SK-N-SH (cell line): ENCODE measurements at regions not wholly inside any gene's neighbourhood (a gene's known extent, or its start where the extent isn't known, plus 50 kb on each side); places are given as distances from the start of the nearest gene placed in this dataset.

Experiments used
- CTCF ChIA-PET: fragments of 300-600, 350-600 bp; formaldehyde crosslinking; extraction: SDS; loops from one replicate; lab custom pipeline; 2021; lab: Yijun Ruan, JAX
- POLR2A ChIA-PET: fragments of 350-600 bp; sonication (Branson Sonifier 250); formaldehyde crosslinking; extraction: SDS; loops from one replicate; lab custom pipeline; 2020; ENCODE audit warnings: antibody characterized with exemption, inconsistent platforms; lab: Yijun Ruan, JAX
- DNase-seq: peaks from one replicate; pipeline ENCODE4 v3.0.0; 2012
- H2AFZ ChIP-seq: fragments of 200-600 bp; sonication (generic); 2 replicates; pipeline ENCODE4 v1.8.1; 2016; ENCODE audit warnings: antibody characterized with exemption, mild to moderate bottlenecking, low read depth
- H3F3A ChIP-seq: fragments of 200-600 bp; sonication (generic); replicated peaks from 2 replicates; pipeline ENCODE3; 2016; ENCODE audit warnings: antibody characterized with exemption, mild to moderate bottlenecking; ENCODE audit not compliant: insufficient read depth
- H3K27ac ChIP-seq, 2 experiments: fragments of 200-500 bp in 1 of 2; fragments of 200-600 bp in 1 of 2; sonication (Bioruptor generic) in 1 of 2; sonication (generic), shearing (Covaris generic) in 1 of 2; 2 replicates each; pipeline versions ENCODE4 v1.5.1 to v1.6.1; 2014 to 2016; ENCODE audit warnings: low read depth in 2 of 2, inconsistent platforms in 1 of 2, low read length in 1 of 2, mild to moderate bottlenecking in 1 of 2, mixed read lengths in 1 of 2
- H3K27me3 ChIP-seq: fragments of 200-600 bp; sonication (generic), shearing (Covaris generic); 2 replicates; pipeline ENCODE4 v1.6.1; 2016; ENCODE audit warnings: mixed run types; ENCODE audit not compliant: insufficient read depth
- H3K36me3 ChIP-seq, 2 experiments: fragments of 200-500 bp in 1 of 2; fragments of 200-600 bp in 1 of 2; sonication (Bioruptor generic) in 1 of 2; sonication (generic) in 1 of 2; replicated peaks in 1 of 2; 2 replicates each; pipeline versions ENCODE3 to v1.5.1; 2014 to 2016; ENCODE audit warnings: low read length in 1 of 2, mild to moderate bottlenecking in 1 of 2; ENCODE audit not compliant: insufficient read depth in 2 of 2, control insufficient read depth in 1 of 2
- H3K4me1 ChIP-seq, 2 experiments: fragments of 200-500 bp in 1 of 2; fragments of 200-600 bp in 1 of 2; sonication (Bioruptor generic) in 1 of 2; sonication (generic), shearing (Covaris generic) in 1 of 2; 2 replicates each; pipeline versions ENCODE4 v1.5.1 to v1.6.1; 2014 to 2016; ENCODE audit warnings: low read depth in 1 of 2, low read length in 1 of 2, mixed run types in 1 of 2; ENCODE audit not compliant: insufficient read depth in 2 of 2, control insufficient read depth in 1 of 2
- H3K4me2 ChIP-seq: fragments of 200-600 bp; sonication (generic), shearing (Covaris generic); 2 replicates; pipeline ENCODE4 v1.6.1; 2017; ENCODE audit warnings: mixed run types
- H3K4me3 ChIP-seq, 2 experiments: fragments of 200-500 bp in 1 of 2; fragments of 200-600 bp in 1 of 2; sonication (Bioruptor generic) in 1 of 2; sonication (generic), shearing (Covaris generic) in 1 of 2; 2 replicates each; pipeline versions ENCODE4 v1.5.1 to v1.8.1; 2014 to 2016; ENCODE audit warnings: low read depth in 2 of 2, inconsistent platforms in 1 of 2, low read length in 1 of 2, mild to moderate bottlenecking in 1 of 2, mixed read lengths in 1 of 2, moderate library complexity in 1 of 2
- H3K79me2 ChIP-seq: fragments of 200-600 bp; sonication (generic); 2 replicates; pipeline ENCODE4 v1.8.1; 2017; ENCODE audit warnings: mild to moderate bottlenecking; ENCODE audit not compliant: insufficient read depth
- H3K9ac ChIP-seq: fragments of 200-600 bp; sonication (generic); 2 replicates; pipeline ENCODE4 v1.6.1; 2017; ENCODE audit warnings: mixed run types
- H3K9me2 ChIP-seq: fragments of 200-600 bp; sonication (generic); 2 replicates; pipeline ENCODE4 v1.6.1; 2017; ENCODE audit warnings: mixed run types
- H3K9me3 ChIP-seq: fragments of 200-600 bp; sonication (generic); 2 replicates; pipeline ENCODE4 v1.6.1; 2017; ENCODE audit warnings: mixed run types, mild to moderate bottlenecking, moderate library complexity
- H4K20me1 ChIP-seq: fragments of 200-600 bp; sonication (generic); 2 replicates; pipeline ENCODE4 v1.6.1; 2017; ENCODE audit warnings: mild to moderate bottlenecking, mixed run types; ENCODE audit not compliant: insufficient read depth
- ELF1 ChIP-seq: IDR thresholded peaks from 2 replicates; pipeline ENCODE4 v1.4.0; 2012
- EP300 ChIP-seq, 2 experiments: IDR thresholded peaks; 2 replicates each; pipeline versions ENCODE4 v1.4.0 to v1.6.1; 2012; ENCODE audit warnings: borderline replicate concordance in 1 of 2, low read depth in 1 of 2, low read length in 1 of 2
- FOXJ3 ChIP-seq: sonication (generic); formaldehyde crosslinking; IDR thresholded peaks from 2 replicates; pipeline ENCODE4 v1.5.1; 2020; ENCODE audit warnings: mild to moderate bottlenecking, missing genetic modification reagents
- JUND ChIP-seq: IDR thresholded peaks from 2 replicates; pipeline ENCODE4 v1.4.0; 2012
- MEF2A ChIP-seq: IDR thresholded peaks from 2 replicates; pipeline ENCODE4 v1.4.0; 2012; ENCODE audit warnings: low read depth, borderline replicate concordance
- MXI1 ChIP-seq: IDR thresholded peaks from 2 replicates; pipeline ENCODE4 v1.6.1; 2012; ENCODE audit warnings: mild to moderate bottlenecking, low read depth, low read length, improper control_type of control experiment
- NRF1 ChIP-seq: IDR thresholded peaks from 2 replicates; pipeline ENCODE4 v1.6.1; 2012; ENCODE audit warnings: low read depth, mild to moderate bottlenecking, low read length
- POLR2AphosphoS5 ChIP-seq: IDR thresholded peaks from 2 replicates; pipeline ENCODE4 v1.6.1; 2012; ENCODE audit warnings: low read depth, low read length
- RCOR1 ChIP-seq: fragments of 150-350 bp; IDR thresholded peaks from 2 replicates; pipeline ENCODE4 v1.6.1; 2017; ENCODE audit warnings: antibody characterized with exemption, low read length
- RXRA ChIP-seq: IDR thresholded peaks from 2 replicates; pipeline ENCODE4 v1.4.0; 2012; ENCODE audit warnings: low read depth, mild to moderate bottlenecking, borderline replicate concordance
- TEAD4 ChIP-seq: IDR thresholded peaks from 2 replicates; pipeline ENCODE4 v1.4.0; 2012; ENCODE audit warnings: mild to moderate bottlenecking, borderline replicate concordance; ENCODE audit not compliant: insufficient read depth
- YY1 ChIP-seq: IDR thresholded peaks from 2 replicates; pipeline ENCODE4 v1.4.0; 2012; ENCODE audit warnings: low read depth, mild to moderate bottlenecking
- WGBS: methylation state at CpG from one replicate; pipeline ENCODE4 v1.1.6; 2017; ENCODE audit warnings: low lambda C conversion rate; 5-methylcytosine and 5-hydroxymethylcytosine counted together
- TF ChIP-seq, protein P1 (sequence below): IDR thresholded peaks from 2 replicates; pipeline ENCODE4; 2012
- TF ChIP-seq, protein P2 (sequence below): IDR thresholded peaks from 2 replicates; pipeline ENCODE4 v1.6.1; 2012; ENCODE audit warnings: mild to moderate bottlenecking, low read depth, low read length, moderate library complexity
- TF ChIP-seq, protein P3 (sequence below): IDR thresholded peaks from 2 replicates; pipeline ENCODE4 v1.4.0; 2012; ENCODE audit warnings: low read depth, borderline replicate concordance
- TF ChIP-seq, protein P4 (sequence below): fragments of 200-600 bp; sonication (generic); IDR thresholded peaks from 2 replicates; pipeline ENCODE4 v1.6.1; 2017; ENCODE audit warnings: antibody characterized with exemption, mild to moderate bottlenecking, moderate library complexity

DNA sequence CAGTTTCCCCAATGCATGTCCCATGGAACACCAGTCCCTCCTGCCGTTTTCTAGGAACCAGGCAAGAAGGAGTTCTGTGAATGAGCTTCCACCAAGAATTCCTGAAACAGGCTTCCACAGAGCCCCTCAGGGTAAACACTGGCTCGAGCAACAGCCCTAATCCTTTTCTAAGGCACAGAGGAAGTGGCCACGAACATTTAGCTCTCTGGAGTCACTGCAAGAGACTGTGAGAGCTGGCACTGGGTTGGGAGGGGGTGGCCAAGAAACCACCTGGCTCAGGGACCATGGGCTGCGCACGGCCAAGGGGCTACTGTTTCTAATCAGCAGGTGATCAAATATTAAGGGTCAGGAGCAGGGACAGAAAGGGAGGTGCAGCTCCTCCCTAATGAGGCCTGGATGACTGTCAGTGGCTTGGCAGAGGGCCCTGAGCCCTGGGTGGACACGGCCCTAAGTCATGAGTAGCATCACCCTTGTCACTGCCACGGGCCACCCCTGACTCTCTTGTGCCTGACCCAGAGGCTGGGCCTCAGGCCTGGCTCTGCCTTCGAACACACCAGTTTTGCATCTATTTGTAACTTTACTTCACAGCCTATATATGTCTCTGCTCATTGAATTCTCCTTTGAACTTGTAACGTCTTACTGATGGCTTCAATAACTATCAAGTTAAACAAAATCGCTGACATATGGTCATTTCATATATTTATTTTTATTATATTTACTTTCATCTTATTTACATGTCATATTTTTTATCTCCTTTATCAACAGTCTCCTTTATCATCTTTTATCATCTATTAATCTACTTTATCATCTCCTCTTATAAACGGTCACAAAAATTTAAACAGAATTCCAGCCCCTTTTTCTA is 154.0 kb downstream of the DICER1 start:
- Histone ChIP-seq H3K27me3 (no peaks in the 10 kb centered on the region), H2AFZ (no peak overlapping the region), H3F3A (no peaks in the 10 kb centered on the region), H3K9me3 (no peaks in the 10 kb centered on the region), H3K4me1 (peaks cover 0 to 18% of the 10 kb centered on the region in 2 experiments; a peak in 2 of 4 replicates), H3K9me2 (no peaks in the 10 kb centered on the region), H3K9ac (no peak overlapping the region), H3K27ac (no peak overlapping the region), H3K79me2 (no peaks in the 10 kb centered on the region), H3K4me2 (no peak overlapping the region), H3K36me3 (no peaks in the 10 kb centered on the region), H4K20me1 (no peaks in the 10 kb centered on the region), H3K4me3 (no peak overlapping the region)
- 64% methylated on average over 10 of the region's 11 CpGs for WGBS
- no peak for DNase-seq
- TF ChIP-seq, protein P1, sequence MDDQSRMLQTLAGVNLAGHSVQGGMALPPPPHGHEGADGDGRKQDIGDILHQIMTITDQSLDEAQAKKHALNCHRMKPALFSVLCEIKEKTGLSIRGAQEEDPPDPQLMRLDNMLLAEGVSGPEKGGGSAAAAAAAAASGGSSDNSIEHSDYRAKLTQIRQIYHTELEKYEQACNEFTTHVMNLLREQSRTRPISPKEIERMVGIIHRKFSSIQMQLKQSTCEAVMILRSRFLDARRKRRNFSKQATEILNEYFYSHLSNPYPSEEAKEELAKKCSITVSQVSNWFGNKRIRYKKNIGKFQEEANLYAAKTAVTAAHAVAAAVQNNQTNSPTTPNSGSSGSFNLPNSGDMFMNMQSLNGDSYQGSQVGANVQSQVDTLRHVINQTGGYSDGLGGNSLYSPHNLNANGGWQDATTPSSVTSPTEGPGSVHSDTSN: no peak
- TF ChIP-seq NRF1: no peak
- TF ChIP-seq ELF1: no peak
- no peak for TF ChIP-seq JUND
- TF ChIP-seq EP300 (IDR thresholded peaks at IDR 0.05; ENCODE audit: borderline replicate concordance in 1 of 2, low read depth in 1 of 2, low read length in 1 of 2): no peak
- no peak for TF ChIP-seq TEAD4
- TF ChIP-seq RXRA: no peak
- no peak for TF ChIP-seq FOXJ3 (CRISPR knock-in tag)
- POLR2A ChIA-PET: interaction anchor here (0.6 kb wide), 1 partner anchor 235 kb away, joined by 3 read pairs; no protein-coding TSS in a partner anchor
- CTCF ChIA-PET: interaction anchor here (0.8 to 1.0 kb wide), 2 partner anchors 429 to 439 kb away, joined by 3 to 4 read pairs; no protein-coding TSS in a partner anchor

DNA sequence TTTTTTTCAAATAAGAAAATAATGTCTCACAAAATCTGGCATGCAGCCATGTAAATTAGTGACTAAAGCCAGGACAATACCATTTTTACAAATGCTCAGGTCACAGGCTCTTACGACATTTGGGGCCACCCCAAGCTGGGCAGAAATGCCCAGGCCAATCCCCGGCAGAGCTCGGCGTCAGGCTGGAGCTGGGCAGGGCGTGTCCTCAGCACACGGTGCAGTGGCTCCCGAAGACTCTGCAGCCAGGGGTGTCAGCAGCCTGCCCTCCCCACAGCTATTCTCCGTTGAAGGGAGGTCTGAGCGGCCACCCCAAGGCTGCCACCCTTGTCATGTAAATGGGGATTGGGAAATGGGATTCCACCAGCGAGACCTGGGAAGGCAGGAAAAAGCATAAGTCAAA is 158.6 kb downstream of the DICER1 start:
- Histone ChIP-seq H3K4me3 (no peak overlapping the region), H4K20me1 (no peaks in the 10 kb centered on the region), H3K27ac (no peak overlapping the region), H3K36me3 (no peaks in the 10 kb centered on the region), H3K9me3 (no peaks in the 10 kb centered on the region), H3K9ac (no peak overlapping the region), H3K4me1 (peaks cover 0 to 10% of the 10 kb centered on the region in 2 experiments; a peak in 1 of 4 replicates), H3F3A (no peaks in the 10 kb centered on the region), H3K27me3 (no peaks in the 10 kb centered on the region; the same call in 1 of the 2 replicates), H2AFZ (no peak overlapping the region), H3K4me2 (no peak overlapping the region), H3K79me2 (no peaks in the 10 kb centered on the region), H3K9me2 (no peaks in the 10 kb centered on the region)
- TF ChIP-seq RCOR1 (no peak), TEAD4 (no peak), NRF1 (no peak), MXI1 (no peak), POLR2AphosphoS5 (no peak), YY1 (no peak), MEF2A (no peak), RXRA (no peak)
- TF ChIP-seq, protein P2, sequence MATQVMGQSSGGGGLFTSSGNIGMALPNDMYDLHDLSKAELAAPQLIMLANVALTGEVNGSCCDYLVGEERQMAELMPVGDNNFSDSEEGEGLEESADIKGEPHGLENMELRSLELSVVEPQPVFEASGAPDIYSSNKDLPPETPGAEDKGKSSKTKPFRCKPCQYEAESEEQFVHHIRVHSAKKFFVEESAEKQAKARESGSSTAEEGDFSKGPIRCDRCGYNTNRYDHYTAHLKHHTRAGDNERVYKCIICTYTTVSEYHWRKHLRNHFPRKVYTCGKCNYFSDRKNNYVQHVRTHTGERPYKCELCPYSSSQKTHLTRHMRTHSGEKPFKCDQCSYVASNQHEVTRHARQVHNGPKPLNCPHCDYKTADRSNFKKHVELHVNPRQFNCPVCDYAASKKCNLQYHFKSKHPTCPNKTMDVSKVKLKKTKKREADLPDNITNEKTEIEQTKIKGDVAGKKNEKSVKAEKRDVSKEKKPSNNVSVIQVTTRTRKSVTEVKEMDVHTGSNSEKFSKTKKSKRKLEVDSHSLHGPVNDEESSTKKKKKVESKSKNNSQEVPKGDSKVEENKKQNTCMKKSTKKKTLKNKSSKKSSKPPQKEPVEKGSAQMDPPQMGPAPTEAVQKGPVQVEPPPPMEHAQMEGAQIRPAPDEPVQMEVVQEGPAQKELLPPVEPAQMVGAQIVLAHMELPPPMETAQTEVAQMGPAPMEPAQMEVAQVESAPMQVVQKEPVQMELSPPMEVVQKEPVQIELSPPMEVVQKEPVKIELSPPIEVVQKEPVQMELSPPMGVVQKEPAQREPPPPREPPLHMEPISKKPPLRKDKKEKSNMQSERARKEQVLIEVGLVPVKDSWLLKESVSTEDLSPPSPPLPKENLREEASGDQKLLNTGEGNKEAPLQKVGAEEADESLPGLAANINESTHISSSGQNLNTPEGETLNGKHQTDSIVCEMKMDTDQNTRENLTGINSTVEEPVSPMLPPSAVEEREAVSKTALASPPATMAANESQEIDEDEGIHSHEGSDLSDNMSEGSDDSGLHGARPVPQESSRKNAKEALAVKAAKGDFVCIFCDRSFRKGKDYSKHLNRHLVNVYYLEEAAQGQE: no peak
- TF ChIP-seq, protein P3, sequence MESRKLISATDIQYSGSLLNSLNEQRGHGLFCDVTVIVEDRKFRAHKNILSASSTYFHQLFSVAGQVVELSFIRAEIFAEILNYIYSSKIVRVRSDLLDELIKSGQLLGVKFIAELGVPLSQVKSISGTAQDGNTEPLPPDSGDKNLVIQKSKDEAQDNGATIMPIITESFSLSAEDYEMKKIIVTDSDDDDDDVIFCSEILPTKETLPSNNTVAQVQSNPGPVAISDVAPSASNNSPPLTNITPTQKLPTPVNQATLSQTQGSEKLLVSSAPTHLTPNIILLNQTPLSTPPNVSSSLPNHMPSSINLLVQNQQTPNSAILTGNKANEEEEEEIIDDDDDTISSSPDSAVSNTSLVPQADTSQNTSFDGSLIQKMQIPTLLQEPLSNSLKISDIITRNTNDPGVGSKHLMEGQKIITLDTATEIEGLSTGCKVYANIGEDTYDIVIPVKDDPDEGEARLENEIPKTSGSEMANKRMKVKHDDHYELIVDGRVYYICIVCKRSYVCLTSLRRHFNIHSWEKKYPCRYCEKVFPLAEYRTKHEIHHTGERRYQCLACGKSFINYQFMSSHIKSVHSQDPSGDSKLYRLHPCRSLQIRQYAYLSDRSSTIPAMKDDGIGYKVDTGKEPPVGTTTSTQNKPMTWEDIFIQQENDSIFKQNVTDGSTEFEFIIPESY: no peak
- TF ChIP-seq, protein P4, sequence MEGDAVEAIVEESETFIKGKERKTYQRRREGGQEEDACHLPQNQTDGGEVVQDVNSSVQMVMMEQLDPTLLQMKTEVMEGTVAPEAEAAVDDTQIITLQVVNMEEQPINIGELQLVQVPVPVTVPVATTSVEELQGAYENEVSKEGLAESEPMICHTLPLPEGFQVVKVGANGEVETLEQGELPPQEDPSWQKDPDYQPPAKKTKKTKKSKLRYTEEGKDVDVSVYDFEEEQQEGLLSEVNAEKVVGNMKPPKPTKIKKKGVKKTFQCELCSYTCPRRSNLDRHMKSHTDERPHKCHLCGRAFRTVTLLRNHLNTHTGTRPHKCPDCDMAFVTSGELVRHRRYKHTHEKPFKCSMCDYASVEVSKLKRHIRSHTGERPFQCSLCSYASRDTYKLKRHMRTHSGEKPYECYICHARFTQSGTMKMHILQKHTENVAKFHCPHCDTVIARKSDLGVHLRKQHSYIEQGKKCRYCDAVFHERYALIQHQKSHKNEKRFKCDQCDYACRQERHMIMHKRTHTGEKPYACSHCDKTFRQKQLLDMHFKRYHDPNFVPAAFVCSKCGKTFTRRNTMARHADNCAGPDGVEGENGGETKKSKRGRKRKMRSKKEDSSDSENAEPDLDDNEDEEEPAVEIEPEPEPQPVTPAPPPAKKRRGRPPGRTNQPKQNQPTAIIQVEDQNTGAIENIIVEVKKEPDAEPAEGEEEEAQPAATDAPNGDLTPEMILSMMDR: no peak
- 75% methylated on average over 3 of the region's 10 CpGs for WGBS
- POLR2A ChIA-PET: no interaction called here
- DNase-seq: no peak
- CTCF ChIA-PET: no interaction called here
